ENCODE measurements at regions not wholly inside any gene's neighbourhood (a gene's known extent, or its start where the extent isn't known, plus 50 kb on each side); places are given as distances from the start of the nearest gene placed in this dataset.

GRCh38 chr16:35497399-35497798, 2038.0 kb downstream of the TP53TG3F start:
- no peaks in the 10 kb centered on the region for H3K9me1 ChIP-seq (ENCODE audit: control insufficient read depth, insufficient read depth, low read length)
- DNase-seq (ENCODE audit: extremely low read depth in 1 of 4, low spot score in 3 of 4) (no peak), ATAC-seq (no peak), FAIRE-seq (no peak)
- CTCF ChIA-PET (ENCODE audit: low intra/inter-chr PET ratio), result no interaction called here
- no peaks in the 10 kb centered on the region for H3K9me3 ChIP-seq (replicated peaks; ENCODE audit: control insufficient read depth, insufficient read depth, low read depth, low read length)
- H3K27me3 ChIP-seq (ENCODE audit: control insufficient read depth in 2 of 2, insufficient read depth in 2 of 2, low read length in 2 of 2), result no peaks in the 10 kb centered on the region
- H3K4me3 ChIP-seq, result no peak overlapping the region
- H3K4me1 ChIP-seq (replicated peaks in 1 of 2; ENCODE audit: control insufficient read depth in 2 of 2, insufficient read depth in 2 of 2, low read length in 2 of 2), result no peaks in the 10 kb centered on the region
- TF ChIP-seq FIP1L1 (IDR thresholded peaks at IDR 0.05; ENCODE audit: low read depth, low read length, poor library complexity, severe bottlenecking), result no peak
- TF ChIP-seq ZNF184 (CRISPR knock-in tag; IDR thresholded peaks at IDR 0.05), result no peak
- no peak for TF ChIP-seq MCM5 (IDR thresholded peaks at IDR 0.05; ENCODE audit: low read depth)
- TF ChIP-seq ZNF780A (CRISPR knock-in tag; IDR thresholded peaks at IDR 0.05), result no peak
- TF ChIP-seq SRSF9 (IDR thresholded peaks at IDR 0.05; ENCODE audit: borderline replicate concordance, low read depth, low read length), result no peak
- TF ChIP-seq TEAD2 (tag; IDR thresholded peaks at IDR 0.05), result no peak
- no peak for TF ChIP-seq HDAC6 (IDR thresholded peaks at IDR 0.05; ENCODE audit: low read depth, low read length)
- no peak for TF ChIP-seq POLR2A (conservative IDR thresholded peaks at IDR 0.05)
- TF ChIP-seq ZNF830 (CRISPR knock-in tag; IDR thresholded peaks at IDR 0.05), result no peak
- no peak for TF ChIP-seq TSC22D4 (tag; IDR thresholded peaks at IDR 0.05)
- no peak for TF ChIP-seq MNT (conservative IDR thresholded peaks at IDR 0.05)
- TF ChIP-seq ZKSCAN8 (CRISPR knock-in tag; IDR thresholded peaks at IDR 0.05), result no peak
- no peaks in the 10 kb centered on the region for H4K20me1 ChIP-seq (replicated peaks; ENCODE audit: control insufficient read depth, insufficient read depth, low read length)
- H3K27ac ChIP-seq (ENCODE audit: extremely low read depth, low read depth, low read length), result no peak overlapping the region
- no peaks in the 10 kb centered on the region for H3K79me2 ChIP-seq (ENCODE audit: control insufficient read depth, insufficient read depth, low read length)
- in situ Hi-C loops (cut with MboI), result no loop called here
- H3K9ac ChIP-seq (ENCODE audit: insufficient read depth in 1 of 2, low read depth in 2 of 2, low read length in 2 of 2), result no peak overlapping the region
- no peak overlapping the region for H2AFZ ChIP-seq (ENCODE audit: low read depth, low read length)
- no TSS peak for BruUV-seq (replicated peaks)
- no peaks in the 10 kb centered on the region for H3K36me3 ChIP-seq (ENCODE audit: control insufficient read depth, insufficient read depth, low read length)
- POLR2A ChIA-PET, result no interaction called here
- no peak overlapping the region for H3K4me2 ChIP-seq (ENCODE audit: insufficient read depth, low read length)
- intact Hi-C loops (cut with micrococcal nuclease), result no loop called here
- 0% methylated on average over 1 of the region's 1 CpG for WGBS (ENCODE audit: insufficient coverage, low coverage, missing lambda C conversion rate)

Data from K562 (cell line).